HG02885 (cell line): ENCODE measurements at regions not wholly inside any gene's neighbourhood (a gene's known extent, or its start where the extent isn't known, plus 50 kb on each side); places are given as distances from the start of the nearest gene placed in this dataset.

Source experiments
- ATAC-seq: cut with Tn5 transposase; IDR thresholded peaks from one replicate; pipeline ENCODE4 v1.9.1; 2021; ENCODE audit warnings: mild to moderate bottlenecking; ENCODE audit not compliant: unreplicated experiment, poor library complexity

- ATAC-seq, result no peak
Measured at GRCh38 chr17:79407385-79407784, 203.5 kb downstream of the RBFOX3 start.

- no peak for ATAC-seq
Measured at GRCh38 chr17:79406316-79406715, 204.5 kb downstream of the RBFOX3 start.

GRCh38 chr17:79405823-79406222 lies 205.0 kb downstream of the RBFOX3 start:
- ATAC-seq, result no peak

GRCh38 chr17:79404136-79404911 lies 206.5 kb downstream of the RBFOX3 start:
- no peak for ATAC-seq

- no peak for ATAC-seq
Measured at GRCh38 chr17:79401704-79402674, 208.9 kb downstream of the RBFOX3 start.

- no peak for ATAC-seq
Measured at GRCh38 chr17:79400989-79401703, 209.7 kb downstream of the RBFOX3 start.

GRCh38 chr17:79399610-79400144 lies 211.2 kb downstream of the RBFOX3 start:
- no peak for ATAC-seq

- no peak for ATAC-seq
Measured at GRCh38 chr17:79398441-79398840, 212.4 kb downstream of the RBFOX3 start.

GRCh38 chr17:79396696-79397095 lies 214.2 kb downstream of the RBFOX3 start:
- no peak for ATAC-seq

GRCh38 chr17:79395545-79395944 lies 215.3 kb downstream of the RBFOX3 start:
- ATAC-seq, result no peak

- ATAC-seq, result no peak
Measured at GRCh38 chr17:79395066-79395465, 215.8 kb downstream of the RBFOX3 start.

- no peak for ATAC-seq
Measured at GRCh38 chr17:79393358-79394052, 217.3 kb downstream of the RBFOX3 start.

GRCh38 chr17:79392598-79392997 lies 218.3 kb downstream of the RBFOX3 start:
- no peak for ATAC-seq

- no peak for ATAC-seq
Measured at GRCh38 chr17:79391376-79392233, 219.2 kb downstream of the RBFOX3 start.

- no peak for ATAC-seq
Measured at GRCh38 chr17:79389896-79390295, 221.0 kb downstream of the RBFOX3 start.

GRCh38 chr17:79388556-79389295 lies 222.1 kb downstream of the RBFOX3 start:
- no peak for ATAC-seq

- no peak for ATAC-seq
Measured at GRCh38 chr17:79387783-79388182, 223.1 kb downstream of the RBFOX3 start.

- ATAC-seq, result no peak
Measured at GRCh38 chr17:79385962-79386563, 224.8 kb downstream of the RBFOX3 start.
